SKM-1 treated with dmso at 0.1 percent for 144 hours (cell line): ENCODE measurements at regions not wholly inside any gene's neighbourhood (a gene's known extent, or its start where the extent isn't known, plus 50 kb on each side); places are given as distances from the start of the nearest gene placed in this dataset.
"Not testable (repeated sequence)": the region's sequence is repeated elsewhere in the genome, so short reads cannot be mapped to it uniquely, and the experiment has no call there.

Source experiments
- DNase-seq: peaks from one replicate; lab custom pipeline; 2025; ENCODE audit not compliant: unreplicated experiment; lab: John Stamatoyannopoulos, UW

- no peak for DNase-seq
These were observed 169.3 kb upstream of the ZNF337 start for GRCh38 chr20:25865715-25866656.

DNA sequence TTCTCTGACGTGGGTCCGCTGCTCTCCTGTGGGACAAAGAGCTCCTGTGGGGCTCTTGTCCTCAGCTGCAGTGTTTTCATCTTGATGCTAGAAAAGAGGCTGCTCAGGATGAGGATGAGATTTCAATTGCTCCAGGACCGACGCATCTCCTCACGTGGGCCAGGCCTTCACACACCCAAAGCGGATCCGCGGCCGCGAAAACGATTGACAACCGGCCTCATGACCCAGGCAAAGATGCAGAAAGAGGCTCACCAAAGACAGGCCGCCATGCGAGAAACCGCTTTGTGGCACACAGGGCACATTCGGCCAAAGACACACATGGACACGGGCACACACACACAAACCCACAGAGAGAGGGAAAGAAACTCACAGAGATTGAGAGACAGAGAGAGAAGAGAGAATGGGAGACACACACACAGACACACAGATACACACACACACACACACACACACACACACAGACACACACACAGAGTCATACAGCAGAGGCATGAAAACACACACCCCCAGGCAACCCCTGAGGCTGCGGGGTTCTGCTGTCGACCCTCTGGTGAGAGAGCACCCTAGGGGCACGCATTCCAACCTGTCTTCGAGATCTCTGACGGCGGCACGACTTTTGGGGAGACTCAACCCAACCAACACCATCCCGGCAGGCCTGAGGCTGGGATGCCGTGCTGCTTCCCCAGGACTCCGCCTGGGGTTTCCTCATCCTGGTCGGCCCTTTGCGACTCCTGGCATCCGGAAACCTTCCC, 168.5 kb upstream of the ZNF337 start:
- DNase-seq, result not testable (repeated sequence)

DNA sequence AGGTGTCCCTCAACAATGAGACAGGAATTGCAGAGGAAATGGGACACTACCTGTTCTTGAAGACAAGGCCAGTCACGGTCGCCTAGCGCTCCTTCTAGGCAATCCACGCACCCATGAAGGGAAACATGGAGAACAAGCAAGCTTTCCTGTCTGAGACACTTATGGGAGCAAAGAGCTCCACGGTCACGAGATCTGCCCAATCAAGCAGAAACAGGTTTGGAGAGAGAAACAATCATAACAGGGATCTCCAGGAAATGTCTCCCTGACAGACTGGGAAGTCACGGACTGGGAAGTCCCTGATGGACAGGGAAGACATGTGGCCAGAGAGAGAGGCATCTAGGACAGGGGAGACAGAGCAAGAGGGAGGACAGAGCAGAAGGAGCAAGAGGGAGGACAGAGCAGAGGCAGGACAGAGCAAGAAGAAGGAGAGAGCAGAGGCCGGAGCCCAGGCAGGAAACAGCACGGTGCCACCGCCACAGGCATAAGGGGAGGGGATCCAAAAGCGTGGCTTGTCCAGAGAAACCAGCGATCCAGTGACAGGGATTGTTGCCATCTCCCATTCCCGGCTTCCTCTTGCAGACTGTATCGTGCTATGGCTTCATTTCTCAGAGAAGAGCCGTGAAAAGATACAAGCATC, 167.8 kb upstream of the ZNF337 start:
- no peak for DNase-seq

GRCh38 chr20:25863536-25864325, 167.1 kb upstream of the ZNF337 start:
- no peak for DNase-seq

GRCh38 chr20:25862967-25863530, 166.4 kb upstream of the ZNF337 start:
- DNase-seq, result peak; percentile 41

DNA sequence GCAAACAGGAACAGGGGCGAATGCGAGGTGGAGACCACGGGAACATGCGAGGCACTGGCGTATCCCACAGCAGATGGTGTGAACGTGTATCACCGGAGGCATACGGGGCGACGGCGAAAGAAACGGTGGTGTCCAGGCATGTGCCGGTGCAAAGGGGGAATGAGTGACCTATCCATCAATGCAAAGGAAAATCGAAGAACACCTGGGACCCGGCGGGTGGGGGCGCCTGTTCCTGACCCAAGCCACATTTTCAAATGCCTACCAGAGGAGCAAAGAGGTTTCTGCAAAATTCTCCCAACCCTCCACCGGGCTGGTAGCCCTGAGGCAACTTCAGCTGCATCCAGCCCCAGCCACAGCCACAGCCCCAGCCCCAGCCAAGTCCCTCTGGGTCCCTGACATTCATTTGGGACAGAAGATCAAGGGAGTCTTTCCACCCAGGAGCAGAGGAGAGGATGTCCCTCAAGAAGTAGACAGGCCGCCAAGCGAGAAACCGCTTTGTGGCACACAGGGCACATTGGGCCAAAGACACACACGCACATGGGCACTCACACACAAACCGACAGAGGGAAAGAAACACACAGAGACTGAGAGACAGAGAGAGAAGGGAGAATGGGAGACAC, 164.0 kb upstream of the ZNF337 start:
- DNase-seq, result no peak

DNA sequence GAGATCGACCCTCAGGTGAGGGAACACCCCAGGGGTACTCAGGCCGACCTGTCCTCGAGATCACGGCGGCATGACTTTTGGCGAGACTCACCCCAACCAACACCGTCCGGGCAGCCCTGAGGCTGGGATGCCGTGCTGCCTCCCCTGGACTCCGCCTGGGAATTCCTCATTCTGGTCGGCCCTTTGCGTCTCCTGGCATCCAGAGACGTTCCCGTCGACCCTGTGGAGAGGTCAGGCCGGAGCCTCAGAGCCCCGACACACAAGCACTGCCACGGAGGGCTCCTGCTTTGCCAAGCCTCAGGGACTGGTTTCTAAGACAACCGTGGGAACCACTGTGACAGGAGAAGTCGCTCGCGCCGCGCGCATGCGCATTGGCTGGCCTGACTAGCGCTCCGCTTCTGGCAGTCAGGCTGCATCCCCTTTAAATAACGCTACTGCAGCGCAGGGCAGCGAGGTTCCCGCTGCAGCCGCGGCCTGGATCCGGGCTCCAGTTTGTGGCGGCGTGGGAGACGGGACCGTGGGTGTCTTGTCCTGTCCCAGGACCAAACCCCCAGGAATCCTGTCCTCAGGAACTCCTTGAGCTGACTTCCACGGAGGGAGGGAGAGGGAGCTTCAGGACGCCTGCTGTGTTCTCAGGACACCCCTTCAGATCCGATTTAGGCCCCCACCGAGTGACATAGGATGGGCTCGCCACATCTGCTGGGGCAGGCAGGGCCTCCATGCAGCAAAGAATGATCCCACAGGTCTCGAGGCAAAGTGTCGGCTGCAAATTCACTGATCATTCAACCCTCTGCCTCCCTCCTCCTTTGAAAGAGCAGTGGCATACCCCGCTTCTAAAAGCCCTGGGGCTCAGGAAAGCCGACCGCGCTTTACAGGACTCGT, 163.2 kb upstream of the ZNF337 start:
- DNase-seq, result no peak

DNA sequence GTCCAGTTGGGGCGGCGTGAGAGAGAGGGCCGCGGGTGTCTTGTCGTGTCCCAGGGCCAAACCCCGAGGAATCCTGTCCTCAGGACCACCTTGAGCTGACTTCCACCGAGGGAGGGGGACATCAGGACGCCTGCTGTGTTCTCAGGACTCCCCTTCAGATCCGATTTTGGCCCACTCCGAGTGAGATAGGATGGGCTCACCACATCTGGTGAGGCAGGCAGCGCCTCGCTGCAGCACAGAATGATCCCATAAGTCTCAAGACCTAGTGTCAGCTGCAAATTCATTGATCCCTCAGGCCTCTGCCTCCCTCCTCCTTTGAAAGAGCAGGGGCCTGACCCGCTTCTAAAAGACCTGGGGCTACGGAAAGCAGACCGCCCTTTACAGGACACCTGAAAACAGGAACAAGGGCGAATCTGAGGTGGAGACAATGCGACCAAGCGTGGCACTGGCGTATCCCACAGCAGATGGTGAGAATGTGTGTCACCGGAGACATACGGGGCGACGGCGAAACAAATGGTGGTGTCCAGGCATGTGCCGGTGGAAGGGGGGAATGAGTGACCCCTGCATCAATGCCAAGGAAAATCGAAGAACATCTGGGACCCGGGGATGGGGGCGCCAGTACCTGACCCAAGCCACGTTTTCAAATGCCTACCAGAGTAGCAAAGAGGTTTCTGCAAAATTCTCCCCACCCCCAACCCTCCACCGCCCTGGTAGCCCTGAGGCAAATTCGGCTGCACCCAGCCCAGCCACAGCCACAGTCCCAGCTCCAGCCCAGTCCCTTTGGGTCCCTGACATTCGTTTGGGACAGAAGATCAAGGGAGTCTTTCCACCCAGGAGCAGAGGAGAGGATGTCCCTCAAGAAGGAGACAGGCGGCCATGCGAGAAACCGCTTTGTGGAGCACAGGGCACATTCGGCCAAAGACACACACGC, 162.1 kb upstream of the ZNF337 start:
- no peak for DNase-seq

DNA sequence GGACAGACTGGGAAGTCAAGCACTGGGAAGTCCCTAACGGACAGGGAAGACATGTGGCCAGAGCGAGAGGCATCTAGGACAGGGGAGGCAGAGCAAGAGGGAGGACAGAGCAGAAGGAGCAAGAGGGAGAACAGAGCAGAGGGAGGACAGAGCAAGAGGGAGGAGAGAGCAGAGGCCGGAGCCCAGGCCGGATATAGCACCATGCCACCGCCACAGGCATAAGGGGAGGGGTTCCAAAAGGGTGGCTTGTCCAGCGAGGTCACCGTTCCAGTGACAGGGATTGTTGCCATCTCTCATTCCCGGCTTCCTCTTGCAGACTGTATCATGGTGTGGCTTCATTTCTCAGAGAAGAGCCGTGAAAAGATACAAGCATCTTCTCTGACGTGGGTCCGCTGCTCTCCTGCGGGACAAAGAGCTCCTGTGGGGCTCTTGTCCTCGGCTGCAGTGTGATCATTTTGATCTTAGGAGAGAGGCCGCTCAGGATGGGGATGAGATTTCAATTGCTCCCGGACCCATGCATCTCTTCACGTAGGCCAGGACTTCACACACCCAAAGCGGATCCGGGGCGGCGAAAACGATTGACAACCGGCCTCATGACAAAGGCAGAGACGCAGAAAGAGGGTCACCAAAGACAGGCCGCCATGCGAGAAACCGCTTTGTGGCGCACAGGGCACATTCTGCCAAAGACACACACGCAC, 160.6 kb upstream of the ZNF337 start:
- DNase-seq, result not testable (repeated sequence)

GRCh38 chr20:25856256-25856884, 159.7 kb upstream of the ZNF337 start:
- DNase-seq, result no peak

DNA sequence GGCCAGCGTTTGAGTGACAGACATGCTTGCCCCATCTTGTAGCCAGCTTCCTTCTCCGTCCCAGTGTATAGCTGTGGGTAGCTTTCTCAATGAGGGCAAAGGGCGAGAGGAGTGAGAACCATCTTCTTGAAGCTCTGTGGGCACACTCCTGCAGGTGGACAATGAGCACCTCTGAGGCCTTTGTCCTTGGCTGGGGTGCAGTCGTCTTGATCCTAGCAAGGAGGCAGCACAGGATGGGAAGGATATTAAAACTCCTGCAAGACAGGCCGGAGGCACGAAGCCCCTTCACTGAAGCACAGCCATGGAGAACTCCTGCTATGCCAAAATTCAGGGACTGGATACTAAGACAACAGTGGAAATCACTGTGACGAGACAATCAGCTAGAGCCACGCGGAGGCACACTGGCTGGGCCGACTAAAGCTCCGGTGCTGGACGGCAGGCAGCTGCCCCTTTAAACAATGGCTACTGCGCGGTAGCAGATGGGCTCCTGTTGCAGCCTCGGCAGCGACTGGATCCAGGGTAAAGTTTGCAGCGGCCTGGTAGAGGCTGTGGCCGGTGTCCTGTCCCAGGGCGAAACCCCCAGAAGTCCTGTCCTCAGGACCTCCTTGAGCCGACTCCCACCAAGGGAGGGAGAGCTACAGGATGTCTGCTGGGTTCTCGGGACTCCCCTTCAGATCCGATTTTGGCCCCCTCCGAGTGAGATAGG, 159.0 kb upstream of the ZNF337 start:
- not testable (repeated sequence) for DNase-seq

DNA sequence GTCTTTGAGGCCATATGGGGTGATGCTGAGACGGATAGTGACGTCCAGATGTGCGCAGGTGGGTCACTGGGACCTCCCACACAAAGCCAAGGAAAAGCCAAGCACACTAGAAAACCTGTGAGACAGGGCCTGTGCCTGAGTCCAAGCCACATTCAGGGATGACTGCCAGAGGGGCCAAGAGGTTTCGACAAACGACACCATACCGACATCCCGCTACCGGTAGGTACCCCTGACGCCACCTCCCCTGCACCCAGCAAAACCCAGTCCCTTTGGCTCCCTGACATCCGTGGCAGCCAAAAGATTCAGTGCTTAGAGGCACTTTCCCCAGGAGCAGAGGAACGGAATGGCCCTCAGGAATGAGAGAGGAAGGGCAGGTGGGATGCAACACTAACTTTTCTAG, 158.0 kb upstream of the ZNF337 start:
- not testable (repeated sequence) for DNase-seq

DNA sequence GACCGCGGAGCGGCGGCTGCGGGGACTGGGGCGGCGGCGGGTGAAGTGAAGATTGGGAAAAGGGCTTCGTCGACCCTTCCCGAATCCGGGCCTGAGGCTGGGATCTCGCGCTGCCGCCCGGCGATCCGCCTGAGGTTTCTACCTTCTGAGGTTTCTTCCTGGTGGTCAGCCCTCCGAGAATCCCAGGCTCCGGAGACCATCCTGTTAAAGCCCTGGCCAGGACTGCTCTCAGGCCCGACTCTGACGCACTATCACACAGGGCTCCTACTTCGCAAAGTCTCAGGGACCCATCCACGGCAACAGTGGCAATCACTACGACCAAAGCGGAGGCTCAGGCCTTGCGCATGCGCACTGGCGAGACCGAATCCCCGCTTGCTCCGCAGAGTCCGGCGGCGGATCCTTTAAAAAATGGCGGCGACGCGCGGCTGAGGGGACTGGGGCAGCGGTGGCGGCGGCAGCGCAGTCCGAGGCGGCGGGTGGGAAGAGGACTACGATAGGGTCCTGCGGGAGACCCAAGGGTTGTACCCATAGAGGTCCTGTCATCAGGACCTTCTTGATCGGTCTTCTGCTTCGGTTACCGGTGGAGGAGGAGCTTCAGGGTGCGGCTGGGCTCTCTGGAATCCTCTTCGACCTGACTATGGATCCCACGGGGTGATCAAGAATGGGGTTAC, 157.2 kb upstream of the ZNF337 start:
- DNase-seq, result not testable (repeated sequence)

GRCh38 chr20:25852968-25853717, 156.5 kb upstream of the ZNF337 start:
- not testable (repeated sequence) for DNase-seq

DNA sequence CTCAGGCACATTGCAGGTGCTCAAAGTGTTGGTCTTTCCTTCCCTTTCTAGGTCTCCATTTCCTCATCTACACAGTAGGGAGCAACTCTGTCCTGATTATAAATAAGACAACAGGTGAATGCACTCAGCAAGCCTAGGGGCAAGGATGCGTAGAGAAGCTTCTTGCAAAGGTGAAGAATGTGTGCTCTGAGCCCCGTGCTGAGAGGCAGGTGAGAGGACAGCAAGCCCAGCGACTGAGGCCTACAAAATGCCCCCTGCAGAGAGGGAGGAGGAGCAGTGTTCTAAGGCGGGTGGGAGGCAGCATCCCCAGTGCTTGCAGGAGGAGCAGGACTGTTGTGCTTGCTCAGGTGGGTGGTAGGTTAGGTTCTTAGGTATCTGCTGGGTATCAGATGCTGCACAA, 153.5 kb upstream of the ZNF337 start:
- not testable (repeated sequence) for DNase-seq
